ENCODE measurements at regions not wholly inside any gene's neighbourhood (a gene's known extent, or its start where the extent isn't known, plus 50 kb on each side); places are given as distances from the start of the nearest gene placed in this dataset.

GRCh38 chr10:57963546-57963945 is 304.1 kb downstream of the IPMK start:
- Histone ChIP-seq H3K9me3 (no peaks in the 10 kb centered on the region), H3K4me3 (no peak overlapping the region), H3K36me3 (no peaks in the 10 kb centered on the region), H3K4me1 (no peaks in the 10 kb centered on the region), H3K27ac (no peak overlapping the region), H3K27me3 (no peaks in the 10 kb centered on the region)
- intact Hi-C loops (cut with DNase I) = no loop called here
- no peak for TF ChIP-seq CTCF (IDR thresholded peaks at IDR 0.05)
- no peak for TF ChIP-seq POLR2A (IDR thresholded peaks at IDR 0.05)
- WGBS, 2 donors = 47 to 54% methylated on average over 2 of the region's 2 CpGs
- DNase-seq = no peak

GRCh38 chr10:57962839-57963238 is 304.9 kb downstream of the IPMK start:
- H3K27ac ChIP-seq = no peak overlapping the region
- intact Hi-C loops (cut with DNase I) = no loop called here

GRCh38 chr10:57961487-57961886 is 306.2 kb downstream of the IPMK start:
- Histone ChIP-seq H3K36me3 (no peaks in the 10 kb centered on the region), H3K4me3 (no peak overlapping the region), H3K9me3 (no peaks in the 10 kb centered on the region), H3K4me1 (no peaks in the 10 kb centered on the region), H3K27me3 (no peaks in the 10 kb centered on the region), H3K27ac (no peak overlapping the region)
- WGBS, 2 donors = 42 to 59% methylated on average over 2 of the region's 2 CpGs
- no peak for DNase-seq
- intact Hi-C loops (cut with DNase I) = no loop called here
- no peak for TF ChIP-seq CTCF (IDR thresholded peaks at IDR 0.05)
- TF ChIP-seq POLR2A (IDR thresholded peaks at IDR 0.05) = no peak

More at GRCh38 chr10:57962839-57963238, 304.9 kb downstream of the IPMK start:
- DNase-seq = no peak
- WGBS, 2 donors = 65 to 71% methylated on average over 3 of the region's 3 CpGs
- Histone ChIP-seq H3K9me3 (no peaks in the 10 kb centered on the region), H3K36me3 (no peaks in the 10 kb centered on the region), H3K4me3 (no peak overlapping the region), H3K27me3 (no peaks in the 10 kb centered on the region), H3K4me1 (no peaks in the 10 kb centered on the region)
- TF ChIP-seq POLR2A (IDR thresholded peaks at IDR 0.05) (no peak), CTCF (IDR thresholded peaks at IDR 0.05) (no peak)

- H3K27ac ChIP-seq = no peak overlapping the region
- no peaks in the 10 kb centered on the region for H3K27me3 ChIP-seq
- no peaks in the 10 kb centered on the region for H3K9me3 ChIP-seq
- no peaks in the 10 kb centered on the region for H3K36me3 ChIP-seq
- WGBS, 2 donors = 43 to 46% methylated on average over 3 of the region's 3 CpGs
- no peak overlapping the region for H3K4me3 ChIP-seq
- H3K4me1 ChIP-seq = no peaks in the 10 kb centered on the region
- no peak for TF ChIP-seq POLR2A (IDR thresholded peaks at IDR 0.05)
- TF ChIP-seq CTCF (IDR thresholded peaks at IDR 0.05) = no peak
- intact Hi-C loops (cut with DNase I) = no loop called here
- DNase-seq = no peak
These were observed 307.3 kb downstream of the IPMK start for GRCh38 chr10:57960406-57960805.

- intact Hi-C loops (cut with DNase I) = no loop called here
- Histone ChIP-seq H3K4me3 (no peak overlapping the region), H3K27me3 (no peaks in the 10 kb centered on the region), H3K4me1 (no peaks in the 10 kb centered on the region), H3K36me3 (no peaks in the 10 kb centered on the region), H3K27ac (no peak overlapping the region), H3K9me3 (peaks cover 0 to 5% (median 0%) of the 10 kb centered on the region in 3 donors)
- TF ChIP-seq CTCF (IDR thresholded peaks at IDR 0.05) (no peak), POLR2A (IDR thresholded peaks at IDR 0.05) (no peak)
- no peak for DNase-seq
- WGBS, 2 donors = 33% methylated on average over 1 of the region's 1 CpG
These were observed 308.2 kb downstream of the IPMK start for GRCh38 chr10:57959318-57960006.

Data from esophagus squamous epithelium (tissue), 5 donors.